Pons (tissue), 1 donor: ENCODE measurements at regions not wholly inside any gene's neighbourhood (a gene's known extent, or its start where the extent isn't known, plus 50 kb on each side); places are given as distances from the start of the nearest gene placed in this dataset.
A peak's percentile ranks its signal among the peaks of the same experiment; 100 is the strongest.
"Not testable (repeated sequence)": the region's sequence is repeated elsewhere in the genome, so short reads cannot be mapped to it uniquely, and the experiment has no call there.

Experiments
- DNase-seq: peaks from one replicate; pipeline ENCODE4 v3.0.0-alpha.2; 2016; ENCODE audit warnings: low spot score

DNA sequence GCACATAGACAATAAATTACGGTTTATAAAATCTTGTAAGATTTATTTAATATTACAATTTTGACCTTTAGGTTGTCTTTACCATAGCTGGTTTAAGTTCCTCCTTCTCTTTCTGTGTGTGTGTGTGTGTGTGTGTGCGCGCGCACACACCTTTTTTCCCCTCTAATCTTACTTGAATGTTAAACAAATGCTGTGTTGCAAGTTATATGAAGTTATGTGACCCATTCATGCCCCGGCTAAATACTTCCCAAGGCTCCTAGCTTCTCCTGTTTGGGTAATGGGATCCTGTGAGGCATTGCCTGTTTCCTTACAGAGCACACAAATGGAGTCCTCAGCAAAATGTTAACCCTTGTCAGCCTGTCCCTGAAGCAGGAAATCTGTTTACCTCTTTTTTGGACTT is 125.6 kb upstream of the ZNF608 start:
- no peak for DNase-seq

DNA sequence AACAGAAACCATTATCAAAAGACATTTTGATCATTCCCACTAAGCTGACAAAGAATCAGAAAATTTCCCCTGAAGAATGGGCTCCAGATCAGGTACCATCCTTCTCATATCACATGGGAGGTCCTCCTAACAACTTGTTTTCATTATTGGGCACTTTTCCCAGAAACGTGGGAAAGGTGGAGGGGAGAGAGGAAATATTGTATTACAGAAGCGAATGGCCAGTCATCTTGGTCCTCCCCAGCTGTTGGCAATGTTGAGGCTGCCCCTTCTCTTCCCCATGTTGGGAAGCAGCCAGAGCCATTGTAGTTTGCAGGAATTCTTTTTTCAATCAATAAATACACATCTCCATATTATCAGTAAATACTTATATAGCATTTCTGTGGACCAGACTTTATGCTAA is 126.2 kb upstream of the ZNF608 start:
- DNase-seq = no peak

DNA sequence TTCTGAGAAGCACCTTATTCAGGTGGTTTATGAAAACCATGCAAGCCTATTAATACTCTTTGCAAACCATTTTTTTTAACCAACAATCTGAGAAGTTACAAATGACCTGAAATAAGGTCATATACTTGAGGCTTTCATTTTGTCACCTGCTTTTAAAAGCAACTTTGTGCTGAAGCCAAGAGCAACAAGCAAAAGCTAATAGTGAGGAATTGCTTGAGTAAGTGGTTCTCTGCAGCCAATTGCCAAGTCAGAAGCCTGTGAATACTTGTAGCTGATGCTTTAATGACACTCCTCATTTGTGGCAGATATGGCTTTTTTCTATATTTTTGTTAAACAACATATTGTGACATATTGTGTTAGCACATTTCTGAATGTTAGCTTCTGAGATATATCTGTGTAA is 126.7 kb upstream of the ZNF608 start:
- DNase-seq = no peak

DNA sequence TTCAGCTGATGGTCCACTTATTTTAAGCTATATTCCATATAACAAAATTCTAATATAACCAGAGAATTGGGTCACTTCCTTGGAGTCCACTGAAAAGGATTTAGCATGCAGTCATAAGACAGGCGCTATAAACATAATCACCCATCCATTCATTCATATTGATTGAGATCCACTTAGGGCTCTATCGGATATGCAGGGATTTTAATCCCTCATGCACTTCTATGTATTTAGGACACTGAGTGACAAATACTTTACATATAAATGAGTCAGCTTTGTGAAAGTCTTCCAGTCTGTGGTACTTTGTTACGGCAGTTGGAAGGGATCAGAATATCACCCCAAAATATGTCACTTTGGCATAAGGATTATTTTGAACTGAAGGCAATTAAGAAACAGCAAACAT is 127.3 kb upstream of the ZNF608 start:
- no peak for DNase-seq

DNA sequence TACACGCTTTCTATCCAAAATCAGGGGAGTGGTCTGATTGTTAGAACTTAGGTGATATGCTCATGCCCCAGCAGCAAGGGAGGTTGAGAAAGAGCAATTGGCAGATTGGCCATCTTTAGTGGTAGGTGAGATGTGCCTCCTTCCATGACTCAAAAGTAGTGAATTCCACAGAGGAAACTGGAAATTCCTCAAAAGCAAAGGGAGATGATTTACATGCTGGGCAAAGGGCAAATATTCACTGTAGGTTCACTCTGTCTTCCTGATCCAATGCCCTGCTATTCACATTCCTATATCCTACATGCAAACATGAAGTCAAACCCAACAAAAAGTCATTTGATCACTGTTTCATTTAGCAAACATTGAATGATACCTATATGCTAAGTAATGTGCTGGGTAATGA is 130.1 kb upstream of the ZNF608 start:
- no peak for DNase-seq

DNA sequence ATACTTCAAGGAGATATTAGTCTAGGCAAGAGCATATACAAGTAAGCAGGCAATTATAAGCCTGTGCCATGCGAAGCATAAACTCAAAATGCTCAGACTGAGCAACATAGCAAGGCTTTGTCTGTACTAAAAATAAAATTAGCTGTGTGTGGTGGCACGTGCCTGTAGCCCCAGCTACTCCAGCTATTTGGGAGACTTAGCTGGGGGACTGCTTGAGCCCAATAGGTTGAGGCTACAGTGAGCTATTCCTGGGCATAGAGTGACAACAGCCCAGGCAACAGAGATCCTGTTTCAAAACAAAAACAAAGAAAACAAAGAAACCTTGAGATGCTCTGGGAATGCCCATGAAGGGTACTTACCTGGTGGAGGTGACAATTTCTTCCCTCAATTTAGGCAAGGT is 130.5 kb upstream of the ZNF608 start:
- no peak for DNase-seq

DNA sequence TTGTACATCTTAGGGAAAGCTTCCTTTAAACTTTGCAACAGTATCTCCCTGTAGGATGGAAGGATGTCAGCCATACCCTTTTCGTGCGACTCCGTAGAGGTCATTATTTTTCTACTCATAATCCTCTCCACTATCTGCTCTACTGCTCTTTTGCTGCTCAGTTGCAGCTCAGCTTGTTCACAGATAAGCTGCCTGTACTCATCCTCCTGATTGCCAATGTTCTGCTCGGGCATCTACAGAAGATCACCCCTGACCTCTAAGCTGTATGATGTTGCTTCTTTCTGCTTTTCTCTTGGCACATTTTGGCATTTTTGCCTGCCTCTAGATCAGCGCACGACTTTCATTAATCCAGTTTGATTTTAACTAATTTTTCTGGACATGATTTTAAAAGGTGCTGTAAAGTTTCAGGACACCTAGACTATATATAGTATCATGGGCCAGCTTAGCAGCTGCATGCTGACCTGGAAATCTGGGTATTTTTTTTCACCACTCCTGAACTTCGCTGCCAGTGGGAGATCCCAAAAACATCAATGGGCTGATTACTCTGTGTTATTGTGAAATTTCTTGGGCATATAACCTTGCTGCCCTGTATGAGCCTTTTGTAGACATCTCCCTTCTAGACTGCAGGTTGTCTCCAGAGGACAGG is 131.2 kb upstream of the ZNF608 start:
- no peak for DNase-seq

DNA sequence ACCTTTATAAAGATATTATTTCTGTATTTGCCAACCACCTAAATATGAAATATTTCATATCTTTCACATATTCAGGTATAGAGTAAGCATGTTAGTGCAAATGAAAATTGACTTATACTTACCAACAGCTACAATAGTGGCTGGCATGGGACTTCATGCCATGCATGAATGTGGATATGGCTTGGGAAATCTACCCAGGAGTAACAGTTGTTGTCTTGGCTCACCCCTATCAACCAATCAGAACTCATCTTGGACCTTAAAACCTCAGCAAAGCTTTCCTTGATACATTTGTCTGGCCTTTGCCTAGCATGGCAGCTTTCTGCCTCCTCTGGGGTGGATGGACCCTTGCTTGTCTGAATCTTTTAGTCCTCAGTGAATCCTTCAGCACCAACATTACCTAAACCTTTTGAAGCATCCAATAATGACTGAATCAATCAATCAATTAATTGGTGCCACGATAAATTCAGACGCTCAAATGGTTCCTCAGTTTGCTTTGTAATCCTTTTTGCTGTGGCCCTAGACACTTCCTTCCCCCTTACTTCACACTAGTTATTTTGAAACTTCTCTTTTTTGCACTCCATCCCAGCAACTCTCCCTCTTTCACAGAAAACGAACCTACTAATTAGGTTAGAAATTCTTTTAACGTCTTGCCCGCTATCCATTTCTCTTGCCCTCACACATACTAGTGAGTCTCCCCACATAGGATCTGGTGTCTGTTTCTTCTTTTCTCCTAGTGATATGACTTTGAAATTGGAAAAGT is 132.3 kb upstream of the ZNF608 start:
- no peak for DNase-seq

DNA sequence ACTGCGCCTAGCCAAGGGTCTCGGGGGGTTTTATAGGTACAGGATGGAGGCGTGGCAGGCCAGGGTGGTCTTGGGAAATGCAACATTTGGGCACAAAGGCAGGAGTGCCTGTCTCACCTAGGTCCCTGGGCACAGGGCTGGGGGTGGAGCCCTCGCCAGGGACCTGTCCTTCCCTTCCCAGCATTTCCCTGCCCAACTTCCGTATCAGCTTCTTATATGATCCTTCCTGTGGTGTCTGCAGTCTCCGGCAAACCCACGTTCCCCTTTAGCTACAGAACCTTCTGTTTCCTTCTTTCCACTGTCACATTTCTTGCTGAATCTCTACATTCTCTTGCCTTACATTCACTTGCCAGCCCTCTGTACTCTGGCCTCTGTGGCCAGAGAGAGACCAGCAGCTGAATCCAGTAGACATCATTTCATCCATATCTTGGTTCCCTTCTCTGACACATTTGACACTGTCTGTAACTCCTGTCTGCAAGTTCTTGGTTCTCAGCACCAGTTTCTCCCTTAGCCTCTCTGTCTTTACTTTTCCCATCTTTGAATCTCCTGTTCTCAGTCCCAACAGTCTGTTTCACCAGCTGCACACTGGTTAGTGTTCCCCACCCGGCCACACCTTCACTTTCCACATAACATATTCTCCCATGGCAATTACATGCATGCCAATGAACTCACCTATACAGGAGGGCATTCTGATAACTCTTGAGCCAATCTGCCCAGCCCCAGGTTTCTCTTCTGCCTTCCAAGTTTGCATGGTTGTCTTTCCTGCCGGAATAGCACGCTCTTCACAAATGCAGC is 134.7 kb upstream of the ZNF608 start:
- DNase-seq = peak; percentile 72

DNA sequence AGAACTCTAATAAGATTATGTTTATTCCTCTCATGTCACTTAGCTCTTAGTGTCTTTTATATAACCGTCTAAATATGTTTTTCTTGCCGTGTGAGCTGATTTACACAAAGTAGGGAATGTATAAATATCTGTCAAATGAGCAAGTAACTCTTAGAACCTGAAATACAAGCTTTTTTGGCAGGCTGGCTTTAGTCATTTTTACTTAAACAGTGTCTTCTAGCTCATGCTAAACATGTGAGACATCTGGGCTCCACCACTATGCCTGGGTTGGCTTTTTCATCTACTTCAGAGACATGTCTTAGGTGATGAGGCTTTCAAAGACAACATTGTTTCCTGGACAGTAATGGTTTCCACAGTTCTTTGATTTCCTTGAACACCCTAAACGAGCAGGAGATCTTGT is 137.2 kb upstream of the ZNF608 start:
- no peak for DNase-seq

DNA sequence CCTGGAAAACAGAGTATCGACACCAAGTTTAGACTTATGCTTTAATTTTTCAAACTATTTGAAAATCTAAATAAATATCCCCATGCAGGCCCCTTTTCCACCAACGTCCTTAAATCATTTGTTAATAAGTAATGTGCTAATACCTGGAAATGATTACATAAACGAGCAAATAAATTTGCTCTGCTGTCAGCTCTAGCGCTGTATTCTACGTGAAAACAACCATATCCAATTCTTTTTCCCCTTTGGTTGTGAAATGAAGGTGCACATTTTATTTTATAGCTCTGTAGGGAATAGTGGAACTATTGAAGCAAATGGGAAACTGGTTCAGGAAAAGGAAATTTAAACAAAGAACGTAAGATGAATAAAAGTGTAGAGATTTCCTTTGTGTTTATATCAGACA is 137.7 kb upstream of the ZNF608 start:
- no peak for DNase-seq

DNA sequence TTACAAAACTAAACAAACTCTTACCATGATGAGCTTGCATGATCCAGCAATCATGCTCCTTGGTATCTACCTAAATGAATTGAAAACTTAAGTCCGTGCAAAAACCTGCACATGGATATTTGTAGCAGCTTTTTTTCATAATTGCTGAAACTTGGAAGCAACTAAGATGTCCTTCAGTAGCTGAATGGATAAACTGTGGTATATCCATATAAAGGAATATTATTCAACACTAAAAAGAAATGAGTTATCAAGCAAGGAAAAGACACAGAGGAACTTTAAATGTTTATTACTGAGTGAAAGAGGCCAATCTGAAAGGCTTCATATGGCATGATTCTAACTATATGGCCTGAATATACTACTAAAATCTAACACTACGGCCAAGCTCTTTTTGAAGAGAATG is 139.1 kb upstream of the ZNF608 start:
- no peak for DNase-seq

DNA sequence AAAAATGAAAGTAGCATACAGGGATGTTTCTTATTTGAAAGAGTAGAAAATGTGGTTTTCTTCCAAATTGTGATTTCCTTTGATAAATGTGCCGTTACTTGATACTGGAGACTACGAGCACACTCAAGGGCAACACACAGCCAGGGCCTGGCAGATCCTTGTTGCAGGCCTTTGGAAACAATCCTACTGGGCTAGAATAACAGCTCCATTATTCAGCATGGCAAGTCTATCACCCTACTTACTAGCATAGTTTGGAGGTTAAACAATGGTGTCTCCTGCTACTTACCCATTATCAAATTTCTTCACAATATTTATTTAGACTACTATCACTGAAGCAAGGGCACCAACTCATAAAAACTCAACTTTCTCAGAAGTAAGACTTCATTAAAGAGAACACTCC is 140.8 kb upstream of the ZNF608 start:
- DNase-seq = peak; percentile 89

DNA sequence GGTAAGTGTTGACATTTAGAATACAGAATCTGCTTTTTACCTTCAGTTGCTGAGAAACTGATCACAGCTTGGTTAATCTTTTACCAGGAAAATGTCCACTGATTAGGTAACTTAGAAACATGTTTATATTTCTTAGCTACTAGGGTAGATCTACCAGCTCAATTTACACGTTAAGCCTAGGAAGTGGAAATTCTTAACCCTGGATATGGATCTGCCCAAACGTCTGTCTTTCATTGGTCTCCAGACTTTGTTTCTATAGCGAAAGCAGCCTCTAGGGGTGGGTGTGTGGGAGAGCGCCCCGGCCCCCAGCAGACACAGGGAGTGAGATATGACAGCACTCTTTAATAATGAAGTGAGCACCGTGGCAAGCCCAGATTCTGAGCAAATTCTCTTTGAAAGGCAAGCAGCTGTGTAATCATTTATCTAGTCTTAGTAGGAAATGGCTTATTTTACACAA is 141.6 kb upstream of the ZNF608 start:
- DNase-seq = no peak

DNA sequence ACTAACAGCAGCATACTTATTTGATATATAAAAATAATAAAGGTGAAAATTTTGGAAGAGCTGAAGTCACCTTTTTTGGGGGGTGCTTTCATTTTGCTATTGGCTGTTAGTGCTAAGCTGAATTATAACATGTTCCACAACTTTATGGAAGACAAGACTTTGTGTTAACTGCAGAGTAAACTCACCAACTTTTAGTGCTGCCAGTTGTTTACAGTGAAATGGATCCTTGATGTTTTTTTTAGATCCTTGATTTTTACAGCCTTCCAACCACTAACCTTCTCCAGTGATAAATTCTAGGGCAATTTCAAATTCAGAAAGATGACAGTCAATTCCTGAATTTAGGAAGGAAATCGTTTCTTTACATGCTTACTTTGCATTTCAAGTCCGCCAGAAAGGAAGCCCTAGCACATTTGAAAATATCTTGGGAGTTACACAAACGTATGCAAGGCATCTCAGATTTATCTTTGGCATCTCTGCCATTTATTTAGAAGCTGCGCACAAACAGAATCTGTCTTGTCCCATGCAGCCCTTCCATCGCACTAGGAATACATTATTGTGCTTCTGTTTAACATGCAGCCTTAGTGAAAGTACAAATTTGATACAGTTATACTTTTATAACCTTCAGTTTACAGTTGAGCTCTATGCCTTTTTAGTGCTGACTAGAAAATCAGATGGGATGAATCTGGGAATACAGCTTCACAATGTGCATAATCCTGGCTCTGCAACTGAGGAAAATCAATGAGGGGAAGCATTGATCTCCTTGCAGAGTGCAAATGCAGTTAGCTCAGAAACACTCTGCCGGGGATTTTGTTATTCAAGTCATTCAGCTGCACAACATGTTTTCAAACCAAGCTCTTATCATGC is 142.4 kb upstream of the ZNF608 start:
- DNase-seq = peak; percentile 52

DNA sequence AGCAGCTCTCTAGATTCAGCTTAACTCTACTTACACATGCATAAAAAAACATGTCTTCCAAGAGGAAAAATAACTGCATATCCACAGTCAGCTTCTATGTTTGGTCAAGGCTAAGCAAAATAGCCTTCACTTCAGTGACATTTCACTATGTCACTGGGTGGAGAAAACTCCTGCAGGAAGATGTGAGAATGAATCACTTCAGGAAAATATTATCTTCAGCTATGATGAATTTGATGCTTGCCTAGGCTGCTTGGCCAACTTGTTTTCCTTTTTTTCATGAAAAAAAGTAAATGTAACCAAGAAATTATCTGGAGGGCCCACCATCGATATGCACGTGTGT is 143.0 kb upstream of the ZNF608 start:
- DNase-seq = no peak

DNA sequence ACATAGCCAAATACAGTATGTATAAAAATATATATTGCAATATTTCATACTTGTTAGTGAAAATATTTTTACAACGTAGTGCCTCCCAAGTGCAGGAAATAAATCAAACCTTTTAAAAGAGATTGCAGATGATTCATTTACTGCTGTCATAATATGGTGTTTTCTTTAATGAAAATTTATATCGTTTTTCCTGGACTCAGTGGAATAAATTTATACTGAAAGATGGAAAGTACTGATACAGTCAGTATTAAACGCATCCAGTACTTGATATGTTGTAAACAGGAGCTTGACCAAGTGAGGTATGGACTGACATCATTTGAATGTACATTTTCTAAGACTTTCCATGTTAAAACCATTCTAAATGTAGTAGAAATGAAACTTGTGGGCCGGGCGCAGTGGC is 143.4 kb upstream of the ZNF608 start:
- no peak for DNase-seq

DNA sequence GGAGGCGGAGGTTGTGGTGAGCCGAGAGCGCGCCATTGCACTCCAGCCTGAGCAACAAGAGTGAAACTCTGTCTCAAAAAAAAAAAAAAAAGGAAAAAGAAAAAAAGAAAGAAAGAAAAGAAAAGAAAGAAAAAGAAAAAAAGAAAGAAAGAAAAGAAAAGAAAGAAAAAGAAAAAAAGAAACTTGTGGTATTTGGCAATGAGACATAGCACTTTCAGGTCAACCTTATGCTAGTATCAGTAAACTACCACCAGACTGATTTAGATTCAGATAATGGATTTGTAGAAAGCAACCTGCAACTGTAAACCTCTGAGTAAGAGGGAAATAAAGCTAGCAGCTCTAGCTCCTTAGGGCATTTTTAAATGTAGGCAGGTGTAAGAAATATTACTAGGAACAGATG is 144.0 kb upstream of the ZNF608 start:
- not testable (repeated sequence) for DNase-seq

DNA sequence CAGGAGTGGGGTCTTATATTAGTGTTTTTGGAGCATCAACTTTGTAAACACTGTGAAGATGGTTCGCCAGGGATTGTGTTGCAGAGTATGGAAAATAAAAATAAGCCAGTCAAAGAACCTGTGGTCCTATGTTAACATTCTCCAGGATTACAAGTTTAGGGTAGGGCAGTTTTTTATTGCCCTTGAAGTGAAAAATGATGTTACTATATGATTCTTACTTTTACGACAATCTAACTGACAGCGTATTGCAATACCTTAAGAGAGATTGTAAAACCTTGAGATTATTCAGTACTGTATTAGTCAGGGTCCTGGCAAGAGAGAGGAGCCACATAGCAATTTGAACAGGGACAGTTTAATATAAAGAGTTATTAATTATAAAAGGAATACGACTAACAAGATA is 144.7 kb upstream of the ZNF608 start:
- DNase-seq = no peak

DNA sequence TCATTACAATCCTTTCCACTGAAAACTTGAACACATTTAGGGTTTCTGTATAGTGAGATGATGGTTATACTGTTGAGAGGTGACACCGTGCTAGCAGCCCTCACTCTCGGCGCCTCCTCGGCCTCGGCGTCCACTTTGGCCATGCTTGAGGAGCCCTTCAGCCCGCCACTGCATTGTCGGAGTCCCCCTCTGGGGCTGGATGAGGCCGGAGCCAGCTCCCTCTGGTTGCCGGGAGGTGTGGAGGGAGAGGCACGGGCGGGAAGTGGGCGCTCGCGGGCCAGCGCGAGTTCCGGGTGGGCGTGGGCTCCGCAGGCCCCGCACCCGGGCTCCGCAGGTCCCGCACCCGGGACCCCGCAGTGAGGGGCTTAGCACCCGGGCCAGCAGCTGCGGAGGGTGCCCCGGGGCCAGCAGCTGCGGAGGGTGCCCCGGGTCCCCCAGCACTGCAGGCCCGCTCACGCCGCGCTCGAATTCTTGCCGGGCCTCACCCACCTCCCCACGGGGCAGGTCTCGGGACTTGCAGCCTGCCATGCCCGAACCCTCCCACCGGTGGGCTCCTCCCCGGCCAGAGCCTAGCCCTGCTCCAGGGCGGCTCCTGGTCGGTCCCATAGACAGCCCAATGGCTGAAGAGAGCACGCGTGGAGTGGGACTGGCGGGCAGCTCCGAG is 145.9 kb upstream of the ZNF608 start:
- no peak for DNase-seq

DNA sequence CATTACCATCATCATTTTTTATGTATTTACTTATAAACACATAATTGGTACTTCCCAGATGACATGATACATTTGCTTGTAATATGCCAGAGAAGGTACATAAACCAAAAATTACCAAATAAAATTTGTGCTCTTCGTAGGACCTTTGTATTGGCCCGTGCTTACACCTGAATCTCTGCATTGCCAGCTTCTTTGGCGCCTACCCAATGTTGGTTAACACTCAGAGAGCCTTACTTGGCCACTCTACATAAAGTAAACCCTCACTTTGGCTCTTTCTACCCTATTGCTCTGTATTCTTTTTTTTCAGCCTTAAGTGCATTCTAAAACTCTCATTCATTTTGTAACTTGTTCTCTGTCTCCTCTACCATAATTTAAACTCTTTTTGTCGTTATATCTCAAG is 148.1 kb upstream of the ZNF608 start:
- no peak for DNase-seq

DNA sequence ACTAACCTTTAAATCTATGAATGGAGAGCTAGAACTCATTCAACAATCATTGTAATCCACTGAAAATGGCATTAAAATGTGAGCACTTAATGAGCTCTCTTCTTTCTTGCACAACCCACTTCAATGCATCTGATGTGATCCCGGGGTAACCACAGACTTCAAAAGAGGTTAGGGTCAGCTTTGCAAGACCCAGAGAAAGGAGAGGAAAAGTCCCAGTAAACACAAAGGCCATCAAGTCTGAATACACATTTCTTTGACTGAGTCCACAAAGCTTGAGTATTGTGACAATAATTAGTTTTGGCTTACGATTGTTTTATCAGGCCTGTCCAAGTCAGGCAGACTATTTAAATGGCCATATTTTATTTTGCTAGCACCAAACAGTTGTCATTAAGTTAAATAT is 148.8 kb upstream of the ZNF608 start:
- DNase-seq = no peak
